ENCODE measurements at regions not wholly inside any gene's neighbourhood (a gene's known extent, or its start where the extent isn't known, plus 50 kb on each side); places are given as distances from the start of the nearest gene placed in this dataset.

DNA sequence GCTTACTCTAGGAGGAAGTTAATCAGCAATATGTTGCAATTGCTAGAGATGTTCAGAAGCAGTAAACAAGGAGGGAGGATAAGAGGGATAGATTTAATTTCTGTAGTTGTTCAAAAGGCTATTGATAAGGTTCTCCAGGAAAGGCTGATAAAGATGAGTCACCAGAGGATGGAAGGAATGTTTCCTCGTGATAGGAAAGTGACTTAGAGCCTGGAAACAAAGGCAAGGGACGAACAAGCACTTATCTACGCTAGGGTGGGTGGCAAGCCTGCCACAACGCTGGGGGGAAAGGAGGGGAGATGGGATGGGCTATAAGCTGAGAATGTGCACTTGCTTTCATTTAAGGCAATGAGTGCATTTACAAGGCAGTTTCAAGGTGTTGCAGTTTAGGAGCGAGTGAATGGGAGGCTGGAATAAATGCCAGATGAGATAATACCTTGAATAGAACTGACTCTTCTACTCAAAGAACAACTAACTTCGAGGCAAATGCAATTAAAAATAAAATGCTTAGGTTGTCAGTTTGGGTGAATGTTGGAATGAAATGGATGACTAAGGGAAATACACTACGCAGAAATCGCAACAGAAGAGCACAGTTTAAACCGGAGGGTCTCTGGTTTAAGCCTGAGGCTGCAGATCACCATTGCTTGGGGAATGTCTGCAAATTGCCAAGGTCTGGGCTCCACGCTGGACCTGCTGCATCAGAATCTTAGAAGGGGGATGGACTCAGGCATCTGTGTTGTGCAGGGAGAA lies 76.0 kb upstream of the RBBP6 start:
- DNase-seq (ENCODE audit: low read depth, low spot score) = peak; percentile 14
- CTCF ChIA-PET = no interaction called here
- H3K4me3 ChIP-seq (replicated peaks in 1 of 3; ENCODE audit: insufficient read depth in 1 of 3, low read depth in 1 of 3, low read length in 3 of 3) = no peak overlapping the region

More for the DNA sequence above, 76.0 kb upstream of the RBBP6 start:
- no peak overlapping the region for H3K9ac ChIP-seq (replicated peaks; ENCODE audit: extremely low read depth, insufficient read depth, low read length)
- dilution Hi-C loops (cut with MboI; ENCODE audit: extremely low pct_ligation_motif_present, low sequenced_read_pairs) (no loop called here), intact Hi-C loops (cut with micrococcal nuclease) (no loop called here)
- no peaks in the 10 kb centered on the region for H3K27me3 ChIP-seq (ENCODE audit: control insufficient read depth in 2 of 2, insufficient read depth in 2 of 2, low read length in 2 of 2)
- no TSS peak for BruUV-seq (replicated peaks)
- POLR2A ChIA-PET = no interaction called here
- no peaks in the 10 kb centered on the region for H3K4me1 ChIP-seq (ENCODE audit: control insufficient read depth, extremely low read depth, insufficient read depth, low read length)
- H2AFZ ChIP-seq (ENCODE audit: low read depth, low read length) = no peak overlapping the region
- no peak for FAIRE-seq
- H3K79me2 ChIP-seq (ENCODE audit: control insufficient read depth, insufficient read depth, low read length) = no peaks in the 10 kb centered on the region
- no peak overlapping the region for H3K27ac ChIP-seq (ENCODE audit: insufficient read depth, low read depth, low read length)
- no peaks in the 10 kb centered on the region for H3K36me3 ChIP-seq (ENCODE audit: control insufficient read depth in 2 of 2, extremely low read depth in 1 of 2, insufficient read depth in 2 of 2, low read length in 2 of 2)
- no peak overlapping the region for H3K4me2 ChIP-seq (ENCODE audit: insufficient read depth, low read length)
- TF ChIP-seq EZH2 (IDR thresholded peaks at IDR 0.05; ENCODE audit: borderline replicate concordance, low read depth, low read length, severe bottlenecking) (no peak), POLR2AphosphoS5 (IDR thresholded peaks at IDR 0.05; ENCODE audit: insufficient read depth, low read depth, low read length) (no peak), GATA2 (IDR thresholded peaks at IDR 0.05; ENCODE audit: insufficient read depth, insufficient read length, low read depth, low read length) (peak; percentile 29), POLR2A (IDR thresholded peaks at IDR 0.05; ENCODE audit: low read depth, low read length) (no peak), MYC (IDR thresholded peaks at IDR 0.05; ENCODE audit: low read depth, low read length) (no peak), JUN (IDR thresholded peaks at IDR 0.05; ENCODE audit: borderline replicate concordance, insufficient read depth, insufficient read length, low read depth) (no peak)
- TF ChIP-seq, protein P1, sequence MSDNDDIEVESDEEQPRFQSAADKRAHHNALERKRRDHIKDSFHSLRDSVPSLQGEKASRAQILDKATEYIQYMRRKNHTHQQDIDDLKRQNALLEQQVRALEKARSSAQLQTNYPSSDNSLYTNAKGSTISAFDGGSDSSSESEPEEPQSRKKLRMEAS (IDR thresholded peaks at IDR 0.05; ENCODE audit: insufficient read depth, insufficient read length) = no peak
- TF ChIP-seq, protein P2, sequence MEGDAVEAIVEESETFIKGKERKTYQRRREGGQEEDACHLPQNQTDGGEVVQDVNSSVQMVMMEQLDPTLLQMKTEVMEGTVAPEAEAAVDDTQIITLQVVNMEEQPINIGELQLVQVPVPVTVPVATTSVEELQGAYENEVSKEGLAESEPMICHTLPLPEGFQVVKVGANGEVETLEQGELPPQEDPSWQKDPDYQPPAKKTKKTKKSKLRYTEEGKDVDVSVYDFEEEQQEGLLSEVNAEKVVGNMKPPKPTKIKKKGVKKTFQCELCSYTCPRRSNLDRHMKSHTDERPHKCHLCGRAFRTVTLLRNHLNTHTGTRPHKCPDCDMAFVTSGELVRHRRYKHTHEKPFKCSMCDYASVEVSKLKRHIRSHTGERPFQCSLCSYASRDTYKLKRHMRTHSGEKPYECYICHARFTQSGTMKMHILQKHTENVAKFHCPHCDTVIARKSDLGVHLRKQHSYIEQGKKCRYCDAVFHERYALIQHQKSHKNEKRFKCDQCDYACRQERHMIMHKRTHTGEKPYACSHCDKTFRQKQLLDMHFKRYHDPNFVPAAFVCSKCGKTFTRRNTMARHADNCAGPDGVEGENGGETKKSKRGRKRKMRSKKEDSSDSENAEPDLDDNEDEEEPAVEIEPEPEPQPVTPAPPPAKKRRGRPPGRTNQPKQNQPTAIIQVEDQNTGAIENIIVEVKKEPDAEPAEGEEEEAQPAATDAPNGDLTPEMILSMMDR (IDR thresholded peaks at IDR 0.05; ENCODE audit: extremely low read depth in 1 of 2, insufficient read depth in 1 of 2, low read depth in 1 of 2, low read length in 2 of 2) = no peak
- no peaks in the 10 kb centered on the region for H4K20me1 ChIP-seq (replicated peaks; ENCODE audit: control insufficient read depth, extremely low read depth, insufficient read depth, low read length)
- no peaks in the 10 kb centered on the region for H3K9me1 ChIP-seq (replicated peaks; ENCODE audit: control insufficient read depth, extremely low read depth, insufficient read depth, low read length)
- no peaks in the 10 kb centered on the region for H3K9me3 ChIP-seq (replicated peaks; ENCODE audit: control insufficient read depth, insufficient read depth, low read length)

All from endothelial cell of umbilical vein (primary cell).